HCT116 (cell line): ENCODE measurements at regions not wholly inside any gene's neighbourhood (a gene's known extent, or its start where the extent isn't known, plus 50 kb on each side); places are given as distances from the start of the nearest gene placed in this dataset.

Experiments
- ATAC-seq: fragments of 200-7000 bp; cut with Tn5 transposase; 2 replicates; pipeline ENCODE4 v1.9.1; 2020; ENCODE audit warnings: mild to moderate bottlenecking, moderate library complexity
- BruUV-seq: library from RNA; stranded (reverse); fragments of 400-500 nt; replicated peaks from 2 replicates; lab custom pipeline; 2021; lab: Mats Ljungman, UMichigan
- CTCF ChIA-PET: fragments of 300-600 bp; sonication (Branson Sonifier 250); formaldehyde crosslinking; loops from one replicate; lab custom pipeline; 2021; ENCODE audit warnings: antibody characterized with exemption; lab: Charles Lee
- POLR2A ChIA-PET: fragments of 300-600, 350-600 bp; sonication (Branson Sonifier 250); formaldehyde crosslinking; loops from one replicate; lab custom pipeline; 2021; ENCODE audit warnings: antibody characterized with exemption; lab: Charles Lee
- RAD21 ChIA-PET, 2 experiments: fragments of 300-600 bp; sonication (Branson Sonifier 250); formaldehyde crosslinking; loops; one replicate each; lab custom pipeline; 2023; ENCODE audit warnings: low total read pairs in 2 of 2; ENCODE audit not compliant: uncharacterized antibody in 2 of 2, unreplicated experiment in 2 of 2, low non-redundant PET in 1 of 2; lab: Charles Lee
- DNase-seq: peaks from one replicate; pipeline ENCODE4 v3.0.0-alpha.2; 2010; ENCODE audit warnings: low read depth, low spot score
- H2AFZ ChIP-seq: fragments of 200-600 bp; shearing (Covaris generic), sonication (generic); 2 replicates; pipeline ENCODE4 v1.6.1; 2017; ENCODE audit warnings: low read depth, mixed run types, mixed read lengths, antibody characterized with exemption, low read length; ENCODE audit not compliant: poor library complexity, severe bottlenecking
- H3K27ac ChIP-seq: 2 replicates; pipeline ENCODE4 v1.5.1; 2012; ENCODE audit warnings: low read depth, low read length
- H3K27me3 ChIP-seq: fragments of 200-600 bp; sonication (generic); 2 replicates; pipeline ENCODE4 v1.6.1; 2016; ENCODE audit warnings: mixed run types, low read length, mixed read lengths; ENCODE audit not compliant: insufficient read depth
- H3K36me3 ChIP-seq, 2 experiments: fragments of 200-500 bp in 1 of 2; fragments of 200-600 bp in 1 of 2; sonication (Bioruptor generic) in 1 of 2; sonication (generic) in 1 of 2; 2 replicates each; pipeline versions ENCODE4 v1.5.1 to v1.6.1; 2014 to 2016; ENCODE audit warnings: low read length in 2 of 2, inconsistent platforms in 1 of 2, mixed read lengths in 1 of 2, mixed run types in 1 of 2; ENCODE audit not compliant: insufficient read depth in 2 of 2, control insufficient read depth in 1 of 2
- H3K4me1 ChIP-seq, 2 experiments: fragments of 200-600 bp in 1 of 2; sonication (generic) in 1 of 2; 2 replicates each; pipeline versions ENCODE4 v1.5.1 to v1.6.1; 2012 to 2017; ENCODE audit warnings: low read length in 2 of 2, inconsistent platforms in 1 of 2, mild to moderate bottlenecking in 1 of 2, mixed read lengths in 1 of 2, mixed run types in 1 of 2, moderate library complexity in 1 of 2; ENCODE audit not compliant: insufficient read depth in 2 of 2, control insufficient read depth in 1 of 2
- H3K4me2 ChIP-seq: fragments of 200-600 bp; sonication (generic); 2 replicates; pipeline ENCODE4 v1.6.1; 2017; ENCODE audit warnings: mixed run types, low read length, mixed read lengths
- H3K4me3 ChIP-seq, 2 experiments: fragments of 200-600 bp in 1 of 2; sonication (generic) in 1 of 2; replicated peaks in 1 of 2; 2 replicates each; pipeline ENCODE4 v1.5.1; 2011 to 2016; ENCODE audit warnings: low read length in 2 of 2, control low read depth in 1 of 2, low read depth in 1 of 2, mild to moderate bottlenecking in 1 of 2, mixed read lengths in 1 of 2, mixed run types in 1 of 2
- H3K79me2 ChIP-seq: fragments of 200-600 bp; sonication (generic); 2 replicates; pipeline ENCODE4 v1.6.1; 2017; ENCODE audit warnings: mild to moderate bottlenecking, mixed run types, low read length, moderate library complexity, mixed read lengths; ENCODE audit not compliant: insufficient read depth
- H3K9ac ChIP-seq: fragments of 200-600 bp; sonication (generic); 2 replicates; pipeline ENCODE4 v1.6.1; 2016; ENCODE audit warnings: low read length, mixed read lengths
- H3K9me2 ChIP-seq: fragments of 200-600 bp; sonication (generic), shearing (Covaris generic); 2 replicates; pipeline ENCODE4 v1.6.1; 2017; ENCODE audit warnings: mixed run types, mild to moderate bottlenecking, moderate library complexity; ENCODE audit not compliant: insufficient read depth
- H3K9me3 ChIP-seq, 2 experiments: fragments of 200-500 bp in 1 of 2; fragments of 200-600 bp in 1 of 2; sonication (Bioruptor generic) in 1 of 2; sonication (generic) in 1 of 2; 2 replicates each; pipeline ENCODE4 v1.6.1; 2014 to 2017; ENCODE audit warnings: low read length in 2 of 2, mixed read lengths in 2 of 2, inconsistent platforms in 1 of 2, low read depth in 1 of 2, mild to moderate bottlenecking in 1 of 2, mixed run types in 1 of 2, moderate library complexity in 1 of 2; ENCODE audit not compliant: control insufficient read depth in 1 of 2, insufficient read depth in 1 of 2
- H4K20me1 ChIP-seq: fragments of 200-600 bp; sonication (generic), shearing (Covaris generic); 2 replicates; pipeline ENCODE4 v1.6.1; 2017; ENCODE audit warnings: mixed run types, mild to moderate bottlenecking, moderate library complexity; ENCODE audit not compliant: insufficient read depth
- ATF3 ChIP-seq: IDR thresholded peaks from 2 replicates; pipeline ENCODE4 v1.6.1; 2012
- CBX3 ChIP-seq: IDR thresholded peaks from 2 replicates; pipeline ENCODE4 v1.6.1; 2012; ENCODE audit warnings: low read depth
- CEBPB ChIP-seq: IDR thresholded peaks from 2 replicates; pipeline ENCODE4 v1.6.1; 2012; ENCODE audit warnings: low read depth
- CTCF ChIP-seq, 3 experiments: fragments of 200-600 bp in 1 of 3; sonication (generic) in 1 of 3; IDR thresholded peaks in 2 of 3; conservative IDR thresholded peaks in 1 of 3; 2 replicates each; pipeline ENCODE4 v1.5.1; 2012 to 2017; ENCODE audit warnings: low read depth in 2 of 3, low read length in 2 of 3, antibody characterized with exemption in 1 of 3, borderline replicate concordance in 1 of 3, control low read depth in 1 of 3, mild to moderate bottlenecking in 1 of 3, mixed read lengths in 1 of 3, mixed run types in 1 of 3, moderate library complexity in 1 of 3; ENCODE audit not compliant: insufficient read depth in 1 of 3
- EGR1 ChIP-seq: IDR thresholded peaks from 2 replicates; pipeline ENCODE4 v1.6.1; 2012; ENCODE audit warnings: low read depth
- ELF1 ChIP-seq: IDR thresholded peaks from 2 replicates; pipeline ENCODE4 v1.6.1; 2012; ENCODE audit warnings: low read depth, borderline replicate concordance
- MAX ChIP-seq: IDR thresholded peaks from 2 replicates; pipeline ENCODE4 v1.6.1; 2012
- POLR2A ChIP-seq: IDR thresholded peaks from 2 replicates; pipeline ENCODE4 v1.7.0; 2011; ENCODE audit warnings: borderline replicate concordance; ENCODE audit not compliant: insufficient read depth, insufficient read length; ENCODE audit errors: extremely low read depth
- RAD21 ChIP-seq: IDR thresholded peaks from 2 replicates; pipeline ENCODE4 v1.6.1; 2012; ENCODE audit warnings: low read depth, mild to moderate bottlenecking
- SP1 ChIP-seq: IDR thresholded peaks from 2 replicates; pipeline ENCODE4 v1.6.1; 2012; ENCODE audit warnings: low read depth
- TCF7L2 ChIP-seq: IDR thresholded peaks from 2 replicates; pipeline ENCODE4 v1.7.0; 2011; ENCODE audit warnings: borderline replicate concordance, inconsistent platforms; ENCODE audit not compliant: insufficient read depth, insufficient read length; ENCODE audit errors: extremely low read depth
- intact Hi-C: fragments of 100-400 bp; cut with micrococcal nuclease; formaldehyde crosslinking; loops from 2 replicates; pipeline ENCODE4 v1.10.0; 2022

- no peaks in the 10 kb centered on the region for H3K9me3 ChIP-seq
- H3K9me2 ChIP-seq, result no peaks in the 10 kb centered on the region
- BruUV-seq, result no TSS peak
- RAD21 ChIA-PET, result no interaction called here
- H2AFZ ChIP-seq, result no peak overlapping the region
- ATAC-seq, result no peak
- POLR2A ChIA-PET, result no interaction called here
- H3K4me2 ChIP-seq, result no peak overlapping the region
- no peak for DNase-seq
- intact Hi-C loops, result no loop called here
- TF ChIP-seq MAX (no peak), CEBPB (no peak), SP1 (no peak), CBX3 (no peak), POLR2A (no peak), ATF3 (no peak), ELF1 (no peak), EGR1 (no peak)
- H3K36me3 ChIP-seq, result no peaks in the 10 kb centered on the region
- H3K79me2 ChIP-seq, result no peaks in the 10 kb centered on the region
- H3K9ac ChIP-seq, result no peak overlapping the region
- CTCF ChIA-PET, result no interaction called here
- H3K27ac ChIP-seq, result no peak overlapping the region
- no peaks in the 10 kb centered on the region for H4K20me1 ChIP-seq
- no peak overlapping the region for H3K4me3 ChIP-seq
- no peaks in the 10 kb centered on the region for H3K27me3 ChIP-seq
- H3K4me1 ChIP-seq, result no peaks in the 10 kb centered on the region
Measured at GRCh38 chrX:87272491-87272890, 245.1 kb upstream of the KLHL4 start.

- no peak overlapping the region for H3K4me3 ChIP-seq
- CTCF ChIA-PET, result no interaction called here
- intact Hi-C loops, result loop anchor here (5.0 kb wide), 1 partner anchor 1687 kb away; no protein-coding TSS in a partner anchor
- no peak overlapping the region for H3K4me2 ChIP-seq
- no peak overlapping the region for H2AFZ ChIP-seq
- H3K9me3 ChIP-seq, result no peaks in the 10 kb centered on the region
- POLR2A ChIA-PET, result no interaction called here
- no peaks in the 10 kb centered on the region for H4K20me1 ChIP-seq
- H3K27me3 ChIP-seq, result no peaks in the 10 kb centered on the region
- H3K9me2 ChIP-seq, result no peaks in the 10 kb centered on the region
- ATAC-seq, result no peak
- no peak overlapping the region for H3K27ac ChIP-seq
- no peaks in the 10 kb centered on the region for H3K4me1 ChIP-seq
- BruUV-seq, result no TSS peak
- H3K36me3 ChIP-seq, result no peaks in the 10 kb centered on the region
- TF ChIP-seq CTCF (IDR thresholded peaks at IDR 0.05 in 2 of 3, conservative IDR thresholded peaks at IDR 0.05 in 1 of 3; ENCODE audit: borderline replicate concordance in 1 of 3, insufficient read depth in 1 of 3, low read depth in 2 of 3, low read length in 2 of 3) (0 out of 6 replicates have a peak, but pooled peaks of 2 of the 3 experiments have one; percentile 15 to 23), TCF7L2 (no peak), RAD21 (0 out of 2 replicates have a peak, but pooled peaks have one; percentile 16)
- RAD21 ChIA-PET, result no interaction called here
- no peak overlapping the region for H3K9ac ChIP-seq
- DNase-seq, result no peak
- no peaks in the 10 kb centered on the region for H3K79me2 ChIP-seq
Measured at GRCh38 chrX:87299563-87300160, 217.9 kb upstream of the KLHL4 start.
